NCI-H1105 (cell line): ENCODE measurements at regions not wholly inside any gene's neighbourhood (a gene's known extent, or its start where the extent isn't known, plus 50 kb on each side); places are given as distances from the start of the nearest gene placed in this dataset.
"Not testable (repeated sequence)": the region's sequence is repeated elsewhere in the genome, so short reads cannot be mapped to it uniquely, and the experiment has no call there.

Source experiments
- DNase-seq: peaks from one replicate; lab custom pipeline; 2025; lab: John Stamatoyannopoulos, UW

- no peak for DNase-seq
Observed at GRCh38 chr17:13787636-13788035, 185.9 kb upstream of the HS3ST3A1 start.

GRCh38 chr17:13788385-13788784 lies 186.7 kb upstream of the HS3ST3A1 start:
- no peak for DNase-seq

GRCh38 chr17:13792314-13792713 lies 190.6 kb upstream of the HS3ST3A1 start:
- no peak for DNase-seq

GRCh38 chr17:13793951-13794350 lies 192.2 kb upstream of the HS3ST3A1 start:
- DNase-seq = no peak

GRCh38 chr17:13797863-13798262 lies 196.1 kb upstream of the HS3ST3A1 start:
- DNase-seq = no peak

GRCh38 chr17:13806092-13806491 lies 204.4 kb upstream of the HS3ST3A1 start:
- DNase-seq = no peak

- no peak for DNase-seq
Observed at GRCh38 chr17:13807103-13807502, 205.4 kb upstream of the HS3ST3A1 start.

- DNase-seq = no peak
Observed at GRCh38 chr17:13812350-13812749, 210.6 kb upstream of the HS3ST3A1 start.

- no peak for DNase-seq
Observed at GRCh38 chr17:13813347-13814240, 211.9 kb upstream of the HS3ST3A1 start.

GRCh38 chr17:13822700-13823099 lies 221.0 kb upstream of the HS3ST3A1 start:
- DNase-seq = no peak

- DNase-seq = no peak
Observed at GRCh38 chr17:13825526-13826040, 223.9 kb upstream of the HS3ST3A1 start.

- no peak for DNase-seq
Observed at GRCh38 chr17:13827118-13827517, 225.4 kb upstream of the HS3ST3A1 start.

GRCh38 chr17:13833921-13834320 lies 232.2 kb upstream of the HS3ST3A1 start:
- no peak for DNase-seq

GRCh38 chr17:13835151-13835550 lies 233.4 kb upstream of the HS3ST3A1 start:
- DNase-seq = no peak

GRCh38 chr17:13837417-13837816 lies 231.9 kb upstream of the COX10 start:
- DNase-seq = no peak

- no peak for DNase-seq
Observed at GRCh38 chr17:13840254-13840653, 229.1 kb upstream of the COX10 start.

- no peak for DNase-seq
Observed at GRCh38 chr17:13843862-13844635, 225.3 kb upstream of the COX10 start.

GRCh38 chr17:13851889-13852288 lies 217.4 kb upstream of the COX10 start:
- no peak for DNase-seq

GRCh38 chr17:13855730-13856129 lies 213.6 kb upstream of the COX10 start:
- DNase-seq = not testable (repeated sequence)

- DNase-seq = no peak
Observed at GRCh38 chr17:13862346-13862745, 207.0 kb upstream of the COX10 start.

- no peak for DNase-seq
Observed at GRCh38 chr17:13863436-13863835, 205.9 kb upstream of the COX10 start.

- DNase-seq = no peak
Observed at GRCh38 chr17:13864521-13864920, 204.8 kb upstream of the COX10 start.

GRCh38 chr17:13865650-13866049 lies 203.7 kb upstream of the COX10 start:
- DNase-seq = no peak
